Heart left ventricle (tissue), 13 donors: ENCODE measurements at regions not wholly inside any gene's neighbourhood (a gene's known extent, or its start where the extent isn't known, plus 50 kb on each side); places are given as distances from the start of the nearest gene placed in this dataset.

ENCODE experiments used
- CTCF ChIP-seq, 12 donors: fragments of 200-600 bp; sonication (generic) in 4 of 12; IDR thresholded peaks; one replicate each; pipeline versions ENCODE4 v1.5.0 to v1.8.0; 2018 to 2022; ENCODE audit warnings: antibody characterized with exemption in 12 of 12, mild to moderate bottlenecking in 5 of 12
- POLR2A ChIP-seq, 2 donors: fragments of 450-650 bp; IDR thresholded peaks; one replicate each; pipeline ENCODE4 v1.6.1; 2017; ENCODE audit warnings: antibody characterized with exemption in 2 of 2, mild to moderate bottlenecking in 2 of 2, moderate library complexity in 2 of 2
- donor health status: ischemic (EF 13 %, LVEDD 7.1; RV severe dilation, severe dysfunction).
- donor health status: DM: no; HTN: yes; CAD: no.
- donor health status: DM: no; HTN: no; CAD: no.
- donor health status: ischemic (EF 25% LVEDD 6.9; RV normal size, moderate dysfunction).
- donor health status: ischemic (EF 25% LVEDD 5.7; RV mildly dilated, moderate dysfunction).
- donor health status: ischemic (EF 35%, LVEDD 5.7; RV mildly dilated, moderate dysfunction).
- donor health status: nonischemic (EF 11% LVEDD 7.7; RV severe dilation, severe dysfunction).
- donor health status: DM: yes; HTN: yes; CAD: no.
- donor health status: PGD.
- donor health status: ischemic (EF 29% LVEDD 5.4; RV normal size, mild dysfunction).
- donor health status: nonischemic (EF 23%, LVEDD 6.1; RV moderate dilation, normal function).

- TF ChIP-seq CTCF (IDR thresholded peaks at IDR 0.05), result no peak
- TF ChIP-seq POLR2A (IDR thresholded peaks at IDR 0.05), result no peak
Observed at GRCh38 chrX:39995457-39995856, 102.3 kb downstream of the BCOR start.
